OCI-LY7 (cell line): ENCODE measurements at regions not wholly inside any gene's neighbourhood (a gene's known extent, or its start where the extent isn't known, plus 50 kb on each side); places are given as distances from the start of the nearest gene placed in this dataset.

Experiments
- CTCF ChIP-seq: fragments of 200-600 bp; sonication (generic); conservative IDR thresholded peaks from 2 replicates; pipeline ENCODE4 v1.5.1; 2014; ENCODE audit warnings: mild to moderate bottlenecking, antibody characterized with exemption, low read length, moderate library complexity, mixed read lengths
- EZH2phosphoT487 ChIP-seq: fragments of 200-600 bp; sonication (generic); IDR thresholded peaks from 2 replicates; pipeline ENCODE4 v1.6.1; 2018; ENCODE audit warnings: low read depth, borderline replicate concordance, mild to moderate bottlenecking, mixed run types, antibody characterized with exemption, low read length, moderate library complexity, mixed read lengths

DNA sequence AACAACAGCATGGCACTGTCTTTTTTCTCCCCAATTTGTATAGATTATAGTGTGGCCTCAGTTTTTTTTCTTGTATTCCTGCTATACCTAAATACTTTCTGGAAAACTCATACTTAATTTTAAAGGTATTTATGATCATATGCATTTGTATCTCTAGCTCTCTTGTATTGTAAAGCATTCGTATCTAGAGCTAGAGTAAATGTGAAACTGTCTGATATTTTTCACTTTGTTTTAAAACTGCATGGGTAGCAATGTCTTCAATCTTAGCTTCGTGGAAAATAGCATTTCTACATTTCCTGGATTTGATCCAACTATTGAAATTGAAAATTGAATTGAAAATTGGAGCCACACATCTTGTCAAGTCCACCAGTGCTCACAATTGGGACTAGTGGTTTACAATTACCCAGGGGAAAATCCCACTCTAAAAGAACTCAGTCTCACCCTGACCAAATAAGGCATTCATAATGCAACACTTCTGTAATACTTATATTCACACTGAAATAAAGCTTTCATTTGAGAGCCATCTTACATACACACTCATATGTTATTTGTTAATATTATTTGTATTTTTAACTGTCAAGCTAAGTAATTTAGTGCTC, 51.3 kb upstream of the KLF6 start:
- TF ChIP-seq CTCF (no peak), EZH2phosphoT487 (no peak)
